HG03457 (cell line): ENCODE measurements at regions not wholly inside any gene's neighbourhood (a gene's known extent, or its start where the extent isn't known, plus 50 kb on each side); places are given as distances from the start of the nearest gene placed in this dataset.
"Not testable (repeated sequence)": the region's sequence is repeated elsewhere in the genome, so short reads cannot be mapped to it uniquely, and the experiment has no call there.

Source experiments
- ATAC-seq: cut with Tn5 transposase; IDR thresholded peaks from one replicate; pipeline ENCODE4 v1.9.1; 2021; ENCODE audit warnings: moderate number of reproducible peaks; ENCODE audit not compliant: unreplicated experiment

DNA sequence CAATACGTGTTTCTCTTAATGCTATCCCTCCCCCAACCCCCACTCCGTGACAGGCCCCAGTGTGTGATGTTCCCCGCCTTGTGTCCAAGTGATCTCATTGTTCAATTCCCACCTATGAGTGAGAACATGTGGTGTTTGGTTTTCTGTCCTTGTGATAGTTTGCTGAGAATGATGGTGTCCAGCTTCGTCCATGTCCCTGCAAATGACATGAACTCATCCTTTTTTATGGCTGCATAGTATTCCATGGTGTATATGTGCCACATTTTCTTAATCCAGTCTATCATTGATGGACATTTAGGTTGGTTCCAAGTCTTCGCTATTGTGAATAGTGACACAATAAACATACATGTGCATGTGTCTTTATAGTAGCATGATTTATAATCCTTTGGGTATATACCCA lies 52.5 kb downstream of the KIAA0408 start:
- ATAC-seq: not testable (repeated sequence)

DNA sequence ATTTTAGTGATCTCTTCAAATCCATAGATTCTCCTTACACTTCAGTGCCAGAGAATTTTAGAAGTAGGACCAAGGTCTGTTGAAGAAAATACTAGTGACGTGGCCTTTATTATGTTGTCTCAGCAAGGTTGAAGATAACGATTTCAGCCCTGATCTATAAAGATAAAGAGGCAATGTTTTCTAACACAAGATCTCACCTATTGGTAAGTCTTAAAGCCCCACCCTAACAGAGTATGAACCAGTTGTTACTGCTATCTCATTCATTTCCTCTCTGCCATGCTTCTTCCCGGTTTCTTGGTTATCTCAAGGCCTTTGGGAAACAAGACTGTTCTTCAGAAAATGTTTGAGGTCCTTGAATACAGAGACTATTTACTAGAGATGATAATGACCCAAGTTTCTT lies 53.1 kb downstream of the KIAA0408 start:
- no peak for ATAC-seq

DNA sequence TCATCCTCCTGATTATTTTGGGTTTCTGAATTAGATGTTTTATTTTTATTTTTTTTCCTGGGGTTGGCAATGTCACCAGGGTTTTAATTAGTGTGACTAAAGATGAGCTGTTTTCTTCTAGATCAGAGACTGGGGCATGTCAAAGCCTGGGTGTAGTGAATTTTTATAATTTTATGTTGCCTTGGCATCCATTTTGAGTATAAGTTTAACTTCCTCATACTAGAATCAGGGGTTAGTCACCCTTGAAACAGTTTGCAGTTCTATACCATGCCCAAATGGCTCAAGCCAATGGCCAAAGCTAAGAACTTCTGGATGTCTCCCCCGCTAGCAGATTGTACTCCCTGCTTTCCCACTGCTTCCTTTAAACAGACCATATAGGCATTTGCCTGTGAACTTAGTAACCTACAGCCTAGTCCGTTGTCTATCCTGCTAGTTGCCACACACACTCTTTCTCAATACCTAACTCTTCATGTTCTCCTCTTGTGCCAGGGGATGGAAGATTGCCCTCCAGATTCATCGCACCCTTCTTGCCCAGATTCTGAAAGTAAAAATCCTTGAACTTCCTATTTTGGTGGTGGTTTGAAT lies 54.5 kb downstream of the KIAA0408 start:
- ATAC-seq: no peak

DNA sequence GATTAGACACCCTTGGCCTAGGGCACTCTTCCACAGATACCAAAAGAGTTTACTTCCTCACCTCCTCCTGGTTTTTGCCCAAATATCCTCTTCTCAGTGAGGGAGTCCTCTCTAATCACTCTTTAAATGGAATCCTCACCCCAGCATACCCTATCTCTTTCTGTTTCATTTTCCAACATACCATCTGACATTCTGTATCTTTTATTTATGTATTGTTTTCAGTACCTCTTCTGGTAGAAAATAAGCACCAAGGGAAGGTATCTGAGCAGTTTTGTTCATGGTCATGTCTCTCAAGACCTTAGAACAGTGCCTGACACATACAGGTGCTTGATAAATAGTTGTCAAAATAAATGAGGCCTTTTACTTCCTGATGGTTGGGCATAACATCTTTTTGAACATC lies 55.1 kb downstream of the KIAA0408 start:
- peak; percentile 71 for ATAC-seq

DNA sequence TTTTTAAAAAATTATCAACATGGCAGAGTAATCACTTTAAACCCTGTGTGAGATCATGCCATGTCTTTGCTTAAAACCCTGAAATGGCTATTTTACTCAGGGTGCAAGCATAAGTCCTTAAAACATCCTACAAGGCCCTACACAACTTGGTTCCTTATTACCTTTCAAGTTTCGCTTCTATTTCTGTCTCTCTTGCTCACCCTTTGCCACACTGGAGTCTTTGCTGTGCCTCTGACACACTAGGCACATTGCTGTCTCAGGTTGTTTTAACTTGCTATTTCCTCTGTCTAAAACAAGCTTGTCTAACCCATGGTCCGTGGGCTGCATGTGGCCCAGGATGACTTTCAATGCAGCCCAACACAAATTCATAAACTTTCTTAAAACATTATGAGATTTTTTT lies 55.6 kb downstream of the KIAA0408 start:
- peak; percentile 81 for ATAC-seq

DNA sequence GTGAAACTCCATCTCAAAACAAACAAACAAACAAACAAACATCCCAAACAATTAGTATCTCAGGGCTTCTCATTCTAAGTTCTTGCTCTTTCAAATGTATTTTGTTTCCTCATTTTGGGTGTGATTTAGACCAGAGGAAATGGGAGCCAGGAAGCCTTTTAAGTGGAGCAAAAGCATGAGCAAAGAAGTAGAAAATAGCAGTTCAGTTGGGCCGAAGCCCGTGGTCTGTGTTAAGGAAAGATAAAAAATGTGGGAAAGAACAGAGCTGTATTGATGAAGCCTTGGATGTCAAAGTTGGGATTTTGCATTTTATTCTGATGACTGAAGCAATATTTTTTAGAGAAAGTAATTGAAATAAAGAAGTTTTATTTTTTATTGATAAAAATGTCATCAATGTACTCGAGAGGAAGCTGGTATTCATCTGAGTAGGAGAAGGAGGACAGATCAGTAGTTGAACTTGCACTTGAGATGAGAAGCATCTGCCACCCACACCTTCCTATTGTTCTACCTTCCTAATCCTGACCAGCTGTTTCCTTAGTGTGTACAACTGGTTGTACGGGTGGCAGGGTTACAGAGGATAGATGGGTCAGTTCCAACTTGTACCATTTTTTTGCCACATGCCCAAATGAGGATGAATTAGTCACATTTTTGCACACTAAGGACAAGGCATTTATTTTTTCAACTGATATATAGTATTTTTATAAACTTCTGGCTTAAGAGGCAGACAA lies 56.1 kb downstream of the KIAA0408 start:
- ATAC-seq: no peak

DNA sequence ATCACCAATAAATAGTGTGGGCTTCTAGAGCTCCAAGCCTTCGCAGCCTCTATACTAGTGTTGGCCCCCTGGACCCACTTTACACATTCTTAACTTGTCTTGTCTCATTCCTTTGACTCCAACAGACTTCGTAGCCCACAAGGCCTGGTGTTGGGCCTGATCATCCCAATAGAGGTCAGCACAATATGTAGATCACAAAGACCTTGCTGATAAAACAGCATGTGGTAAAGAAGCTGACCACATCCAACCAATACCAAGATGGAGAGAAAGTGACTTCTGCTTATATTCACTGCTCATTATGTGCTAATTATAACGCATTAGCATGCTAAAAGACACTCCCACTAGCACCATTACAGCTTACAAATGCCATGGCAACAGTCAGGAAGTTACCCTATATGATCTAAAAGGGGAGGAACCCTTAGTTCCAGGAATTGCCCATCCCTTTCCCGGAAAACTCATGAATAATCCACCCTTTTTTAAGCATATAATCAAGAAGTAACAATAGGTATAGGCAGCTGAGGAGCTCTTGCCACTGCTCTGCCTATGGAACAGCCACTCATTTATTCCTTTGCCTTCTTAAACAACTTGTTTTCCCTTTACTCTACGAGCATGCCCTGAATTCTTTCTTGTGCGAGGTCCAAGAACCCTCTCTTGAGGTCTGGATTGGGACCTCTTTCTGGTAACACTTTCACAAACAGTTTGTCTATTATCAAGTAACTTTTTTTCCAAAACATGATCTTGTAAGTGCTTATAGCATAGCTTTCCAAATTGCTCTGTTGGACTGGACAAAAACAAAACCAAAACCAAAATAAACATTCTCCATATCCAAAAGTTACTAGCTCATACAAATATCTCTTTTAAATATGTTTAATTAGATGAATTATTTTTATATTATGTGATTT lies 54.6 kb upstream of the ECHDC1 start:
- no peak for ATAC-seq

DNA sequence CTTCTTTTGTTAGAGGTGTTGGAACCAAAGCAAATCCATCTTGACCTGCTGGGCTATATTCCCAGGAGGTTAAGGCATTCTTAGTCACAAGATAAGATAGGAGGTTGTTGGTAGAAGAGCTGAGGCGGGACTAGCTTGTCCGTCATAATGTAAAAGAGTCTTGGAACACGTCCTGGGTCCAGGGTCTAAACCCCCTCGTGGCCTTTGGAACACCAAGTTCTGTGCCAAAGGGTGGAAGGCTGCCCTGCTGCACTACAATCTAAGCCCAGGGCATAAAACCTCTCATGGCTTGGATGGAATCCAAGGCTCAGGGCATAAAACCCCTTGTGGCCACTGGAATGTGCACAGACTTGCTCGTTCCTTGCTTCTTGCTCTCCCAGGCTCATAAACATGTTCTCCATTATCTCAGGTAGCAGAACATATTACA lies 53.8 kb upstream of the ECHDC1 start:
- ATAC-seq: not testable (repeated sequence)
